ENCODE measurements at regions not wholly inside any gene's neighbourhood (a gene's known extent, or its start where the extent isn't known, plus 50 kb on each side); places are given as distances from the start of the nearest gene placed in this dataset.

DNA sequence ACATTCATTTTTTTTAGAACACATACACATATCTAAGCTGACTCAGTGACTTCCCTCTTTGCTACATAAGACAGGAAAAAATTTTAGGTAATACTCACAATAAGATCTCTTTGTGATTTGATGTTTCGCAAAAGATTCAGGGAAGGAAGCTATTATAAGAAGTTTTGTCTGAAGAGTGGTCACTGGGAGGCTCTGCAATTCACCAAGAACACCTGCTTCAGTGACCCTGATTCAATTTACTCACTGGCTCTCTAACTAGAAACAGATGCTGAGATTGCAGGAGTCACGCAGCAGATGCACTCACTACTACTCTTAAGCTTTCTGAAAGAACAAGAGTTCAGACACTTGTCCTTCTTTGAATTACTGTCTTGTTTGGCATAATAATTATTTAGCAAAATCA, 193.6 kb upstream of the DDI1 start:
- TF ChIP-seq EZH2 (IDR thresholded peaks at IDR 0.05; ENCODE audit: low read length, missing control alignments), result no peak
- TF ChIP-seq, protein P1, sequence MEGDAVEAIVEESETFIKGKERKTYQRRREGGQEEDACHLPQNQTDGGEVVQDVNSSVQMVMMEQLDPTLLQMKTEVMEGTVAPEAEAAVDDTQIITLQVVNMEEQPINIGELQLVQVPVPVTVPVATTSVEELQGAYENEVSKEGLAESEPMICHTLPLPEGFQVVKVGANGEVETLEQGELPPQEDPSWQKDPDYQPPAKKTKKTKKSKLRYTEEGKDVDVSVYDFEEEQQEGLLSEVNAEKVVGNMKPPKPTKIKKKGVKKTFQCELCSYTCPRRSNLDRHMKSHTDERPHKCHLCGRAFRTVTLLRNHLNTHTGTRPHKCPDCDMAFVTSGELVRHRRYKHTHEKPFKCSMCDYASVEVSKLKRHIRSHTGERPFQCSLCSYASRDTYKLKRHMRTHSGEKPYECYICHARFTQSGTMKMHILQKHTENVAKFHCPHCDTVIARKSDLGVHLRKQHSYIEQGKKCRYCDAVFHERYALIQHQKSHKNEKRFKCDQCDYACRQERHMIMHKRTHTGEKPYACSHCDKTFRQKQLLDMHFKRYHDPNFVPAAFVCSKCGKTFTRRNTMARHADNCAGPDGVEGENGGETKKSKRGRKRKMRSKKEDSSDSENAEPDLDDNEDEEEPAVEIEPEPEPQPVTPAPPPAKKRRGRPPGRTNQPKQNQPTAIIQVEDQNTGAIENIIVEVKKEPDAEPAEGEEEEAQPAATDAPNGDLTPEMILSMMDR (conservative IDR thresholded peaks at IDR 0.05 in 1 of 2, IDR thresholded peaks at IDR 0.05 in 1 of 2; ENCODE audit: low read depth in 1 of 2, low read length in 2 of 2), result no peak
